Right lobe of liver (tissue), 6 donors: ENCODE measurements at regions not wholly inside any gene's neighbourhood (a gene's known extent, or its start where the extent isn't known, plus 50 kb on each side); places are given as distances from the start of the nearest gene placed in this dataset.

Experiments used
- ATAC-seq, 4 donors: fragments of 200-7000 bp; cut with Tn5 transposase; one replicate each; pipeline ENCODE4 v1.9.1; 2020; ENCODE audit warnings: mild to moderate bottlenecking in 4 of 4, moderate library complexity in 4 of 4
- DNase-seq, 3 donors: peaks; one replicate each; pipeline ENCODE4 v3.0.0-alpha.2; 2020
- H3K27ac ChIP-seq, 3 donors: fragments of 200-600 bp; one replicate each; pipeline ENCODE4 v1.8.0; 2022
- H3K27me3 ChIP-seq, 2 donors: fragments of 200-600 bp; one replicate each; pipeline ENCODE4 v1.8.0; 2022
- H3K36me3 ChIP-seq, 4 donors: fragments of 200-600 bp; sonication (generic) in 1 of 4; one replicate each; pipeline versions ENCODE4 v1.5.1 to v1.8.0; 2017 to 2022; ENCODE audit warnings: control low read depth in 1 of 4
- H3K4me1 ChIP-seq, 4 donors: fragments of 200-600 bp; sonication (generic) in 1 of 4; one replicate each; pipeline versions ENCODE4 v1.5.1 to v1.8.0; 2017 to 2022; ENCODE audit warnings: control low read depth in 1 of 4
- H3K4me3 ChIP-seq, 3 donors: fragments of 200-600 bp; one replicate each; pipeline ENCODE4 v1.8.0; 2022
- H3K9me3 ChIP-seq, 4 donors: fragments of 200-600 bp; sonication (generic) in 1 of 4; one replicate each; pipeline versions ENCODE4 v1.5.1 to v1.8.0; 2017 to 2022; ENCODE audit warnings: control low read depth in 1 of 4
- POLR2A ChIP-seq: fragments of 450-650 bp; IDR thresholded peaks from one replicate; pipeline ENCODE4 v1.6.1; 2017; ENCODE audit warnings: antibody characterized with exemption, mild to moderate bottlenecking
- WGBS: methylation state at CpG from one replicate; pipeline ENCODE4 v1.1.6; 2018; ENCODE audit warnings: low coverage, low lambda C conversion rate; ENCODE audit not compliant: insufficient coverage; ENCODE audit errors: missing lambda C conversion rate; 5-methylcytosine and 5-hydroxymethylcytosine counted together
- intact Hi-C, 2 donors: fragments of 100-400 bp; cut with DNase I; formaldehyde crosslinking; loops; one replicate each; pipeline versions ENCODE4 v1.11.2 to v1.14.1; 2022
- TF ChIP-seq, protein P1 (sequence below), 4 donors: fragments of 200-600 bp in 3 of 4; fragments of 450-650 bp in 1 of 4; IDR thresholded peaks; one replicate each; pipeline versions ENCODE4 v1.5.1 to v1.8.0; 2016 to 2022; ENCODE audit warnings: antibody characterized with exemption in 4 of 4, mild to moderate bottlenecking in 2 of 4
- donor health status: DM: no; HTN: yes; CAD: no.
- donor health status: DM: no; HTN: no; CAD: no.
- donor health status: DM: no; HTN: no; CAD: no.
- donor health status: DM: no; HTN: yes; CAD: no.
- donor health status: DM: no; HTN: yes; CAD: no.

- intact Hi-C loops = no loop called here
- no peaks in the 10 kb centered on the region for H3K36me3 ChIP-seq
- no peak overlapping the region for H3K4me3 ChIP-seq
- H3K27me3 ChIP-seq = no peaks in the 10 kb centered on the region
- TF ChIP-seq, protein P1, sequence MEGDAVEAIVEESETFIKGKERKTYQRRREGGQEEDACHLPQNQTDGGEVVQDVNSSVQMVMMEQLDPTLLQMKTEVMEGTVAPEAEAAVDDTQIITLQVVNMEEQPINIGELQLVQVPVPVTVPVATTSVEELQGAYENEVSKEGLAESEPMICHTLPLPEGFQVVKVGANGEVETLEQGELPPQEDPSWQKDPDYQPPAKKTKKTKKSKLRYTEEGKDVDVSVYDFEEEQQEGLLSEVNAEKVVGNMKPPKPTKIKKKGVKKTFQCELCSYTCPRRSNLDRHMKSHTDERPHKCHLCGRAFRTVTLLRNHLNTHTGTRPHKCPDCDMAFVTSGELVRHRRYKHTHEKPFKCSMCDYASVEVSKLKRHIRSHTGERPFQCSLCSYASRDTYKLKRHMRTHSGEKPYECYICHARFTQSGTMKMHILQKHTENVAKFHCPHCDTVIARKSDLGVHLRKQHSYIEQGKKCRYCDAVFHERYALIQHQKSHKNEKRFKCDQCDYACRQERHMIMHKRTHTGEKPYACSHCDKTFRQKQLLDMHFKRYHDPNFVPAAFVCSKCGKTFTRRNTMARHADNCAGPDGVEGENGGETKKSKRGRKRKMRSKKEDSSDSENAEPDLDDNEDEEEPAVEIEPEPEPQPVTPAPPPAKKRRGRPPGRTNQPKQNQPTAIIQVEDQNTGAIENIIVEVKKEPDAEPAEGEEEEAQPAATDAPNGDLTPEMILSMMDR (IDR thresholded peaks at IDR 0.05) = no peak
- no peak for TF ChIP-seq POLR2A
- ATAC-seq (no peak), DNase-seq (no peak)
- no peak overlapping the region for H3K27ac ChIP-seq
- WGBS = 100% methylated on average over 1 of the region's 1 CpG
- no peaks in the 10 kb centered on the region for H3K4me1 ChIP-seq
- H3K9me3 ChIP-seq = no peaks in the 10 kb centered on the region
Measured at GRCh38 chr9:115980502-115980901, 173.1 kb upstream of the PAPPA start.

GRCh38 chr9:115980976-115981375, 172.6 kb upstream of the PAPPA start:
- H3K36me3 ChIP-seq = no peaks in the 10 kb centered on the region
- no peak overlapping the region for H3K27ac ChIP-seq
- no peaks in the 10 kb centered on the region for H3K4me1 ChIP-seq
- H3K27me3 ChIP-seq = no peaks in the 10 kb centered on the region
- H3K4me3 ChIP-seq = no peak overlapping the region
- TF ChIP-seq POLR2A = no peak
- TF ChIP-seq, protein P1 (IDR thresholded peaks at IDR 0.05) = no peak
- H3K9me3 ChIP-seq = no peaks in the 10 kb centered on the region
- whole genome bisulfite sequencing = 69% methylated on average over 4 of the region's 4 CpGs
- ATAC-seq (no peak), DNase-seq (no peak)
- intact Hi-C loops = no loop called here

GRCh38 chr9:115983366-115983765, 170.2 kb upstream of the PAPPA start:
- 90% methylated on average over 6 of the region's 6 CpGs for WGBS

DNA sequence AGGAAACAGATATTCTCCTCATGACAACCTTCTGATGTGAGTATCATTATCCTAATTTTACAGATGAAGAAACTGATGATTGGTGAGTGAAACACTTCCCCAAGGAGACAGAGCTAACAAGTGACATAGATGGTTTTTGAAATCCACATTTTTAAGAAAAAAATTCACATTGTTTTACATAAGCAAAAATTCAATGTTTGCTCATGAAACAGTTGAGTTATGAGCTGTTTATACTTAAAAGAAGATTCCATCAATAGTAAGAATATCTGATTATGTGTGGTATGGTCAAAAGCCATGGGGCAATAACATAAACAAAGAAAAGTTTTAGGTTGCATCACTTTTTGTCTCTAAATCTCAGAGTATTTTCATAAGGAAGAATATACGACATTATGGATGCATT, 167.9 kb upstream of the PAPPA start:
- Histone ChIP-seq H3K4me1 (no peaks in the 10 kb centered on the region), H3K9me3 (no peaks in the 10 kb centered on the region), H3K36me3 (no peaks in the 10 kb centered on the region), H3K4me3 (no peak overlapping the region), H3K27me3 (no peaks in the 10 kb centered on the region), H3K27ac (no peak overlapping the region)
- no peak for ATAC-seq
- TF ChIP-seq, protein P1 (IDR thresholded peaks at IDR 0.05) = no peak
- TF ChIP-seq POLR2A = no peak
- 63% methylated on average over 1 of the region's 1 CpG for WGBS
- DNase-seq = no peak
- intact Hi-C loops = no loop called here

More at GRCh38 chr9:115983366-115983765, 170.2 kb upstream of the PAPPA start:
- H3K4me3 ChIP-seq = no peak overlapping the region
- ATAC-seq (no peak), DNase-seq (no peak)
- no peak for TF ChIP-seq POLR2A
- TF ChIP-seq, protein P1 (IDR thresholded peaks at IDR 0.05) = no peak
- no peaks in the 10 kb centered on the region for H3K9me3 ChIP-seq
- H3K27ac ChIP-seq = no peak overlapping the region
- H3K27me3 ChIP-seq = no peaks in the 10 kb centered on the region
- H3K36me3 ChIP-seq = no peaks in the 10 kb centered on the region
- H3K4me1 ChIP-seq = no peaks in the 10 kb centered on the region
- intact Hi-C loops = no loop called here

- H3K36me3 ChIP-seq = no peaks in the 10 kb centered on the region
- 73% methylated on average over 3 of the region's 3 CpGs for WGBS
- intact Hi-C loops = no loop called here
- ATAC-seq = no peak
- no peak overlapping the region for H3K4me3 ChIP-seq
- H3K27ac ChIP-seq = no peak overlapping the region
- no peak for DNase-seq
- H3K4me1 ChIP-seq = no peaks in the 10 kb centered on the region
- TF ChIP-seq, protein P1 (IDR thresholded peaks at IDR 0.05) = no peak
- TF ChIP-seq POLR2A = no peak
- no peaks in the 10 kb centered on the region for H3K27me3 ChIP-seq
- H3K9me3 ChIP-seq = no peaks in the 10 kb centered on the region
Measured at GRCh38 chr9:115986508-115986907, 167.1 kb upstream of the PAPPA start.
